Suprapubic skin (tissue), 3 donors: ENCODE measurements at regions not wholly inside any gene's neighbourhood (a gene's known extent, or its start where the extent isn't known, plus 50 kb on each side); places are given as distances from the start of the nearest gene placed in this dataset.

Experiments
- POLR2AphosphoS5 ChIP-seq, 3 donors: sonication (generic); formaldehyde crosslinking; IDR thresholded peaks; one replicate each; pipeline ENCODE4 v1.6.1; 2017; ENCODE audit warnings: antibody characterized with exemption in 3 of 3
- TF ChIP-seq, protein P1 (sequence below), 2 donors: fragments of 200-600 bp in 1 of 2; fragments of 450-650 bp in 1 of 2; sonication (generic) in 1 of 2; IDR thresholded peaks; one replicate each; pipeline ENCODE4 v1.5.1; 2016 to 2019; ENCODE audit warnings: antibody characterized with exemption in 2 of 2, mild to moderate bottlenecking in 1 of 2, moderate library complexity in 1 of 2

DNA sequence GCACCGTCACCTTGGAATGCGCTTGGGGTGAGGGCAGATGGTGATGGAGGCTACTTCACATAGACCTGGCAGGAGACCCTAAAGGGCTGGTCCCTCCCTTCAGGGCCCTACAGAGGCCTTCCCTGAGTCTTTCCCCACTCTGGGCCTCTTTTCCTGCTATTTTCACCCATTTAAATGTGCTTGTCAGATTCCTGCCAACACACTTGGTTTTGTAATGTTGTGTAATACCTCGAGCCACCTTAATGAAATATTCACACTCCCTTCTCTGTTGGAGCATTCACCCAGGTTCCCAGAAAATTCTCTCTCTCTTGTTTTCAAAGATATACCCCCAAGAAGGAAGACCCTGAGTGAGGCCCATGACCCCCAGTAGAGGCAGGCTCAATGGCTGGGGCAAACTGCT lies 456.6 kb upstream of the DYNLRB2 start:
- TF ChIP-seq POLR2AphosphoS5 (IDR thresholded peaks at IDR 0.05): no peak
- TF ChIP-seq, protein P1, sequence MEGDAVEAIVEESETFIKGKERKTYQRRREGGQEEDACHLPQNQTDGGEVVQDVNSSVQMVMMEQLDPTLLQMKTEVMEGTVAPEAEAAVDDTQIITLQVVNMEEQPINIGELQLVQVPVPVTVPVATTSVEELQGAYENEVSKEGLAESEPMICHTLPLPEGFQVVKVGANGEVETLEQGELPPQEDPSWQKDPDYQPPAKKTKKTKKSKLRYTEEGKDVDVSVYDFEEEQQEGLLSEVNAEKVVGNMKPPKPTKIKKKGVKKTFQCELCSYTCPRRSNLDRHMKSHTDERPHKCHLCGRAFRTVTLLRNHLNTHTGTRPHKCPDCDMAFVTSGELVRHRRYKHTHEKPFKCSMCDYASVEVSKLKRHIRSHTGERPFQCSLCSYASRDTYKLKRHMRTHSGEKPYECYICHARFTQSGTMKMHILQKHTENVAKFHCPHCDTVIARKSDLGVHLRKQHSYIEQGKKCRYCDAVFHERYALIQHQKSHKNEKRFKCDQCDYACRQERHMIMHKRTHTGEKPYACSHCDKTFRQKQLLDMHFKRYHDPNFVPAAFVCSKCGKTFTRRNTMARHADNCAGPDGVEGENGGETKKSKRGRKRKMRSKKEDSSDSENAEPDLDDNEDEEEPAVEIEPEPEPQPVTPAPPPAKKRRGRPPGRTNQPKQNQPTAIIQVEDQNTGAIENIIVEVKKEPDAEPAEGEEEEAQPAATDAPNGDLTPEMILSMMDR (IDR thresholded peaks at IDR 0.05): no peak
